ENCODE measurements at regions not wholly inside any gene's neighbourhood (a gene's known extent, or its start where the extent isn't known, plus 50 kb on each side); places are given as distances from the start of the nearest gene placed in this dataset.

DNA sequence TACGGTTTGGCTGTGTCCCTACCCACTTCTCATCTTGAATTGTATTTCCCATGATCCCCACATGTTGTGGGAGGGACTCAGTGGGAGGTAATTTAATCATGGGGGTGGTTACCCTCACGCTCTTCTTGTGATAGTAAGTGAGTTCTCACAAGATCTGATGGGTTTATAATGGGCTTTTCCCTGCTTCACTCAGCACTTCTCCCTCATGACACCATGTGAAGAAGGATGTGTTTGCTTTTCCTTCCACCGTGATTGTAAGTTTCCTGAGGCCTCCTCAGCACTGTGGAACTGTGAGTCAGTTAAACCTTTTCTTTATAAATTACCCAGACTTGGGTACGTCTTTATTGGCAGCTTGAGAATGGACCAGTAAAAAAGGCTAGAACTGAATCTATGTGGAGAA lies 750.0 kb upstream of the ID2 start:
- TF ChIP-seq, protein P1, sequence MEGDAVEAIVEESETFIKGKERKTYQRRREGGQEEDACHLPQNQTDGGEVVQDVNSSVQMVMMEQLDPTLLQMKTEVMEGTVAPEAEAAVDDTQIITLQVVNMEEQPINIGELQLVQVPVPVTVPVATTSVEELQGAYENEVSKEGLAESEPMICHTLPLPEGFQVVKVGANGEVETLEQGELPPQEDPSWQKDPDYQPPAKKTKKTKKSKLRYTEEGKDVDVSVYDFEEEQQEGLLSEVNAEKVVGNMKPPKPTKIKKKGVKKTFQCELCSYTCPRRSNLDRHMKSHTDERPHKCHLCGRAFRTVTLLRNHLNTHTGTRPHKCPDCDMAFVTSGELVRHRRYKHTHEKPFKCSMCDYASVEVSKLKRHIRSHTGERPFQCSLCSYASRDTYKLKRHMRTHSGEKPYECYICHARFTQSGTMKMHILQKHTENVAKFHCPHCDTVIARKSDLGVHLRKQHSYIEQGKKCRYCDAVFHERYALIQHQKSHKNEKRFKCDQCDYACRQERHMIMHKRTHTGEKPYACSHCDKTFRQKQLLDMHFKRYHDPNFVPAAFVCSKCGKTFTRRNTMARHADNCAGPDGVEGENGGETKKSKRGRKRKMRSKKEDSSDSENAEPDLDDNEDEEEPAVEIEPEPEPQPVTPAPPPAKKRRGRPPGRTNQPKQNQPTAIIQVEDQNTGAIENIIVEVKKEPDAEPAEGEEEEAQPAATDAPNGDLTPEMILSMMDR (IDR thresholded peaks at IDR 0.05), result no peak
- no peak for TF ChIP-seq POLR2A (IDR thresholded peaks at IDR 0.05)

Measured in heart left ventricle (tissue), 13 donors.